Thyroid gland (tissue), 4 donors: ENCODE measurements at regions not wholly inside any gene's neighbourhood (a gene's known extent, or its start where the extent isn't known, plus 50 kb on each side); places are given as distances from the start of the nearest gene placed in this dataset.

Source experiments
- POLR2A ChIP-seq, 2 donors: fragments of 450-650 bp; IDR thresholded peaks; one replicate each; pipeline ENCODE4 v1.6.1; 2017; ENCODE audit warnings: antibody characterized with exemption in 2 of 2, mild to moderate bottlenecking in 2 of 2, moderate library complexity in 1 of 2
- TF ChIP-seq, protein P1 (sequence below), 6 experiments: fragments of 200-600 bp in 3 of 6; fragments of 450-650 bp in 3 of 6; sonication (generic) in 3 of 6; IDR thresholded peaks; one replicate each; pipeline ENCODE4 v1.5.1; 2016 to 2019; ENCODE audit warnings: antibody characterized with exemption in 6 of 6, mild to moderate bottlenecking in 2 of 6, inconsistent platforms in 1 of 6, moderate library complexity in 1 of 6

DNA sequence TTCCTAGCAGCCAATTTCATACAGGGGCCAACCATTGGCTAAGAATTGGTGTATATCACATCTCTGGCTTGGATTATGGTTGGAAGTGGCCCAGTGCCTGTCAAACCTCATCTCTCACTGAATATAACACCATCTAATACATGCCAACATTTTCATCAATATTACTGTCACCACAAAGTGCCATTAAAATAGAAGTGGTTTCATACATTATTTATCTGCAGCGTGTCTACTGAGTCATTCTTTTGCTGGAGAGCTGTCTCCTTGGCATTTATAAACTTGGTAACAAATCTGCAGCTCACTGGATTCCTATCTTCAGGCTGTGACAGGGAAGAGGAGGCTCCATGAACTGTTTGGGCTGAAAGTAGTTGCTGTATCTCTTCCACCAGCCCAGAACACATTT lies 70.9 kb downstream of the PTTG1 start:
- TF ChIP-seq, protein P1, sequence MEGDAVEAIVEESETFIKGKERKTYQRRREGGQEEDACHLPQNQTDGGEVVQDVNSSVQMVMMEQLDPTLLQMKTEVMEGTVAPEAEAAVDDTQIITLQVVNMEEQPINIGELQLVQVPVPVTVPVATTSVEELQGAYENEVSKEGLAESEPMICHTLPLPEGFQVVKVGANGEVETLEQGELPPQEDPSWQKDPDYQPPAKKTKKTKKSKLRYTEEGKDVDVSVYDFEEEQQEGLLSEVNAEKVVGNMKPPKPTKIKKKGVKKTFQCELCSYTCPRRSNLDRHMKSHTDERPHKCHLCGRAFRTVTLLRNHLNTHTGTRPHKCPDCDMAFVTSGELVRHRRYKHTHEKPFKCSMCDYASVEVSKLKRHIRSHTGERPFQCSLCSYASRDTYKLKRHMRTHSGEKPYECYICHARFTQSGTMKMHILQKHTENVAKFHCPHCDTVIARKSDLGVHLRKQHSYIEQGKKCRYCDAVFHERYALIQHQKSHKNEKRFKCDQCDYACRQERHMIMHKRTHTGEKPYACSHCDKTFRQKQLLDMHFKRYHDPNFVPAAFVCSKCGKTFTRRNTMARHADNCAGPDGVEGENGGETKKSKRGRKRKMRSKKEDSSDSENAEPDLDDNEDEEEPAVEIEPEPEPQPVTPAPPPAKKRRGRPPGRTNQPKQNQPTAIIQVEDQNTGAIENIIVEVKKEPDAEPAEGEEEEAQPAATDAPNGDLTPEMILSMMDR (IDR thresholded peaks at IDR 0.05) = no peak
- no peak for TF ChIP-seq POLR2A (IDR thresholded peaks at IDR 0.05)
